Cortex of kidney (tissue), 1 donor: ENCODE measurements at regions not wholly inside any gene's neighbourhood (a gene's known extent, or its start where the extent isn't known, plus 50 kb on each side); places are given as distances from the start of the nearest gene placed in this dataset.
"Not testable (repeated sequence)": the region's sequence is repeated elsewhere in the genome, so short reads cannot be mapped to it uniquely, and the experiment has no call there.

ENCODE experiments used
- DNase-seq: peaks from one replicate; lab custom pipeline; 2025; lab: John Stamatoyannopoulos, UW

DNA sequence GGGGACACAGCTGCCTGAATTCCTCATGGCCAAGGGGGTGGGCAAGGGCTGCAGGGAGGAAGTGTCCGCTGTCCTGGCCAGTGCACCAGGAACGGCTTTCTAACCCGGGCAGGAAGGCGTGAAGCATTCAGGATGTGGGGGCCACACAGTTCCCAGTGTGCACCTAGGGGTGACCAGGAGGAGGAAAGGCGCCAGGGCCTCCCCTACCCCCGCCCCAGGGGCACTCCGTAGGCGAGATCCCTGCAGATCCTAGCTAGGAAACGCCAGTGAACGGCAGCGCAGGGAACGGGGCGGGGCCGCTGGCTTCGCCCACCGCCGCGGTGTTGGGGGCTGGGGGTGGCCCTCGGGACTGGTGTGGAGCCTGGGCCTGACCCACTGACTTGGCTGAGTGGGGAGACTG lies 199.6 kb downstream of the USP22 start:
- not testable (repeated sequence) for DNase-seq

- not testable (repeated sequence) for DNase-seq
Measured at GRCh38 chr17:20843799-20844553, 198.8 kb downstream of the USP22 start.

- DNase-seq, result not testable (repeated sequence)
Measured at GRCh38 chr17:20848869-20849443, 193.9 kb downstream of the USP22 start.

DNA sequence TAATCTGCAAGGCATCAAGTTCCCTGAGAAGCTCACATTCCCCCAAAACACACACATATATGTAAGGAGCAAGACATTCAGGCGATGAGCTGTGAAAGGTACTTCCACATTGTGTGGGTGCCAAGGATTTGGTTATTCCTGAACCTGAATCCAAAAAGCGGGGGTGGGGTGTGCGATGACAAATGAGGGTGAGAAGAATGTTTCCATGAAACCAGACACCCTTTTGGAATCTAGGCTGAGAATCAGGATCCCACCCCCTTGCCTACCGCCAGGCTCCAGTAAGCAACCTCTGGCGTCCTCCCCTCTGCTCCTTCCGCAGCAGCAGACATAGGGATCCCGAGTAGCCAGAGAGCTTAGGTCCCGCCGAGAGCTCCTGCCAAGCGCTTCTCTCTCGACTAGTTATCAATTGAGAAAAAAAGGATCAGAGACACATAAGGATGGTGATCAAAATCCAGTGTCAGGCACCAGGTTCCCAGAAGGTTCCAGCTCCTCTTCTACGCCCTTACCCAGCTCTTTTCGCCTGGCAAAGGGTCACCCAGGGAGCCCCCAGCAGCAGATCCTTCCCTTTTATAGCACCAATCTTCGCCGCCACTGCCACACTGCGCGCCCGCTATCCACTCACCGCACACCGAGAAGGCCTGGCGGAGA lies 191.1 kb downstream of the USP22 start:
- not testable (repeated sequence) for DNase-seq

GRCh38 chr17:20852239-20852989 lies 190.4 kb downstream of the USP22 start:
- DNase-seq, result no peak

GRCh38 chr17:20852990-20853370 lies 189.8 kb downstream of the USP22 start:
- DNase-seq, result no peak

DNA sequence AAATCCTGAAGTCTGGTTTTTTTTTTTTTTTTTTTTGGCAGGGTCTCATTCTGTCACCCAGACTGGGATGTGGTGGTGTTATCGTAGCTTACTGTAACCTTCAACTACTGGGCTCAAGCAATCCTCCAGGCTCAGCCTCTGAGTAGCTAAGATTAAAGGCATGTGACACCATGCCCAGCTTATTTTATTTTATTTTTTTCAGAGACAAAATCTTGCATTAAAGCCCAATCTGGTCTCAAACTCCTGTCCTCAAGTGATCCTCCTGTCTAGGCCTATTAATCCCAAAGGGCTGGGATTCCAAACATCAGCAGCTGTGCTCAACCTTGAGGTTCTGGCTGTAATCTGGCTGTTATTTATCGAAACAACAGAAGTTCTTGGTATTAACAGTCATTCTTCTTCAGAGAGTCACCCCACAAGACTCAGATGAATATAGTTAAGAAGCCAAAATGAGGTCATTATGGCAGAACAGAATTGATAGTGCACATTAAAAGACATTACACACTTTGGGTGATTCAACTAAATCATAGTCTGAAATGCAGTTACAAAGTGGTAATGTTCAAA lies 186.8 kb downstream of the USP22 start:
- not testable (repeated sequence) for DNase-seq

- DNase-seq, result not testable (repeated sequence)
Measured at GRCh38 chr17:20866444-20867209, 176.2 kb downstream of the USP22 start.

DNA sequence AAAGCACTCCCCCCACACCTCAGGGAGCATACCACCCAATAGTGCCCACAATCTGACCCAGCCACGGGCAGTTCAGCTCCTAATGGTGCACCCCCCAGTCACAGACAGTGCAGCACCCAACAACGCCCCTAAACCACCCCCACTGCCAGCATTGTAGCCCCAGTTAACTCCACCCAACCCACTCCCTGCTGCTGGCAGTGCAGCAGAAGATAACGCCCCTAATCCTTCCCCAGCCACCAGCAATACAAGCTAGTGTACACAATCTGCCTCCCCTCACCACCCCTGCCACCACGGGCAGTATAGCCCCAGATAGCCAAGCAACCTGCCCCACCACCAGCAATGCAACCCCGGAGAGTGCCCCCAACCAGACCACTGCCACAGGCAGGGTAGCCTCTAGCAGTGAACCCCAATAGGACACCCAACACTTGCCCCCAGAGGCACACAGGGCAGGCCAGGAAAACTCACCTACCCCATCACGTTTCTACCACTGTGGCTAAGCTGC lies 175.3 kb downstream of the USP22 start:
- not testable (repeated sequence) for DNase-seq

- not testable (repeated sequence) for DNase-seq
Measured at GRCh38 chr17:20867938-20868661, 174.7 kb downstream of the USP22 start.

DNA sequence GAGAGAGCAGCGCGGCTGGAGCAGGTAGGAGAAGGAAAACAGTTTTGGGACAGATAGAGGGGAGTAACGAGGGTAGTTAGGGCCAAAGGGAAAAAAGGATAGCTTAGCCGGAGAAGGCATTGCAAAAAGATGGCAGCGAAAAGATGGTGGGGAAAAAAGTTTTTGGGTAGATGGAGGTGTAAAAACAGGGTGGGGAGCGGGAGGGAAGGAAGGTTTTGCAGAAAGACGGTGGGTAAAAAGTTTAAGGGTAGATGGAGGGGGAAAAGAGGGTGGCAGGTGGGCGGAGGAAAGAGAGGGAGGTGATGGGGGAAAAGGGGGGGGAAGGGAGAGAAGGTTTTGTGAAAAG lies 174.2 kb downstream of the USP22 start:
- not testable (repeated sequence) for DNase-seq

GRCh38 chr17:20873173-20873572 lies 169.6 kb downstream of the USP22 start:
- DNase-seq, result not testable (repeated sequence)

GRCh38 chr17:20873688-20874328 lies 169.0 kb downstream of the USP22 start:
- DNase-seq, result not testable (repeated sequence)

DNA sequence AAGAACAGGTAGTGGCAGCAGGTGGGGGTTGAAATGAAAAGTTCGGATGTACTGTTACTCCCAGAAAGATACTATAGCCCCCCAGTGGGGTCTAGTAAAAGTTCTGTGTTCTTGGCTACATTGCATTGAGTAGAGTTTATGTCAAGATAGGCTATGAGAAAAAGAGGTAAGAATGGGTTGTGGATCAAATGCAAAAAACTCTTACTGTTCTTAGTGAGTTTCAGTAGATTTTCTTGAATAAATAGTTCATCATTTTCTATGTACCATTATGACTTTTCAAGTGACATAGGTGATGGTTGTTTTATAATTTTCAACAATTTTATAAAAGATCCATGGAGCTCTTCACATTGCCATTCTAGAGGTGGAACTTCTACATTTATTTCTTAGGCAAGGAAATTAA lies 165.4 kb downstream of the USP22 start:
- not testable (repeated sequence) for DNase-seq

GRCh38 chr17:20890338-20890737 lies 152.5 kb downstream of the USP22 start:
- no peak for DNase-seq

DNA sequence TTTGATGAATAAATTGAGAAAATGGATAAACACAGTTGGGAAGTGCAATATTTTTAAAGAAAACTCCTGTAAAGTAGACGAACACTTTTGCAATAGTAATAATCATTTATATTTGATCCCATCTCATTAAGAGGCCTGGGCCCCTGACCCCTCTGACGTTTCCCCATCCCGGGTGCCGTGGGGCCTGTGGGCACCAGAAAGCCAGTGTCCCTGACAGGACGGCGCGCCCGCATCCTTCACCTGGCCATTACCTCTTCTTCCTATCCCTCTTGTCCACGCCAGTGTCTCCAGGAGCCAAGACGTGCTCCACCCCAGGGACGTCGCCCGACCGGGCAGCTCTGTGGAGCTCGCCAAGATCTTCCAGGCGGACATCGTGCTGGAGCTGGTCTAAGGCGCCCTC lies 147.4 kb downstream of the USP22 start:
- not testable (repeated sequence) for DNase-seq

GRCh38 chr17:20896153-20896649 lies 146.6 kb downstream of the USP22 start:
- no peak for DNase-seq

GRCh38 chr17:20898726-20899125 lies 144.1 kb downstream of the USP22 start:
- not testable (repeated sequence) for DNase-seq

DNA sequence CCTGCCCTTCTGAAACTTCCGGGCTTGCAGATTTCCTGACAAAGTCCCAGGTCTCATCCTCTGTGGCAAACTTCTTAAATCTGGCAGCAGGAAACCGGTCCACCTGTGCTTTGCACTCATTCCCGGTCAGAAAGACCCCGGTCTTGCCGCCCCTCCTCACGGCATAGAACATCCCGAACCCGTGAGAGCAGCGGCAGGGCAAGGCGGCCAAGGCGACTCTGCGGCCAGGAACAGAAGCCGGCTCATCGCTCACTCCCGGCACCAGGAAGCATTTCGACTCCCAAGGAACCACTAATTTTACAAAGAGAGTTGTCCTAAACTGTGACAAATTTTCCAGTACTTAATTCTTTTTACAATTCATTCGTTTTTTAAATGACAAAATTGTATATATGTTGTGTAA lies 140.3 kb downstream of the USP22 start:
- not testable (repeated sequence) for DNase-seq

- DNase-seq, result not testable (repeated sequence)
Measured at GRCh38 chr17:20903549-20903948, 139.3 kb downstream of the USP22 start.
